ENCODE measurements at regions not wholly inside any gene's neighbourhood (a gene's known extent, or its start where the extent isn't known, plus 50 kb on each side); places are given as distances from the start of the nearest gene placed in this dataset.
A peak's percentile ranks its signal among the peaks of the same experiment; 100 is the strongest.

- TF ChIP-seq CTCF (IDR thresholded peaks at IDR 0.05) (no peak), POLR2AphosphoS5 (IDR thresholded peaks at IDR 0.05; ENCODE audit: insufficient read depth in 1 of 2, low read depth in 1 of 2) (no peak), POLR2A (IDR thresholded peaks at IDR 0.05) (no peak)
- no peaks in the 10 kb centered on the region for H3K27me3 ChIP-seq
- DNase-seq (ENCODE audit: extremely low spot score in 2 of 2) = peak in 1 of 2 donors; percentile 92
- H3K9me3 ChIP-seq = no peaks in the 10 kb centered on the region
- peak overlapping the region; percentile 31 to 42 for H3K4me3 ChIP-seq
- H3K36me3 ChIP-seq = no peaks in the 10 kb centered on the region
- peaks cover 80% of the 10 kb centered on the region for H3K4me1 ChIP-seq
- intact Hi-C loops (cut with DNase I) = loop anchor here (5.0 to 10.0 kb wide), 3 partner anchors 164 to 682 kb away; no protein-coding TSS in a partner anchor
- H3K27ac ChIP-seq = peak overlapping the region; percentile 90
Measured at GRCh38 chr3:188946351-188947240, 225.2 kb upstream of the TPRG1 start.

GRCh38 chr3:188947401-188948280 is 224.1 kb upstream of the TPRG1 start:
- H3K9me3 ChIP-seq = no peaks in the 10 kb centered on the region
- H3K4me3 ChIP-seq = peak overlapping the region; percentile 31 to 42
- H3K27me3 ChIP-seq = no peaks in the 10 kb centered on the region
- TF ChIP-seq POLR2AphosphoS5 (IDR thresholded peaks at IDR 0.05; ENCODE audit: insufficient read depth in 1 of 2, low read depth in 1 of 2) = peak; percentile 64 to 91
- peak in 1 of 2 donors; percentile 53 for TF ChIP-seq POLR2A (IDR thresholded peaks at IDR 0.05)
- TF ChIP-seq CTCF (IDR thresholded peaks at IDR 0.05) = peak in 1 of 3 experiments; percentile 27
- peaks cover 81% of the 10 kb centered on the region for H3K4me1 ChIP-seq
- no peaks in the 10 kb centered on the region for H3K36me3 ChIP-seq
- peak overlapping the region; percentile 90 for H3K27ac ChIP-seq
- intact Hi-C loops (cut with DNase I) = loop anchor here (5.0 to 10.0 kb wide), 3 partner anchors 165 to 683 kb away; no protein-coding TSS in a partner anchor
- DNase-seq (ENCODE audit: extremely low spot score in 2 of 2) = peak in 1 of 2 donors; percentile 99

- H3K36me3 ChIP-seq = no peaks in the 10 kb centered on the region
- H3K27me3 ChIP-seq = no peaks in the 10 kb centered on the region
- intact Hi-C loops (cut with DNase I) = loop anchor here (5.0 to 10.0 kb wide), 3 partner anchors 166 to 684 kb away; no protein-coding TSS in a partner anchor
- H3K9me3 ChIP-seq = no peaks in the 10 kb centered on the region
- TF ChIP-seq POLR2A (IDR thresholded peaks at IDR 0.05) (no peak), POLR2AphosphoS5 (IDR thresholded peaks at IDR 0.05; ENCODE audit: insufficient read depth in 1 of 2, low read depth in 1 of 2) (peak; percentile 32 to 88)
- peak overlapping the region; percentile 90 for H3K27ac ChIP-seq
- H3K4me1 ChIP-seq = peaks cover 81% of the 10 kb centered on the region
- H3K4me3 ChIP-seq = peak overlapping the region; percentile 31 to 42
- no peak for DNase-seq (ENCODE audit: extremely low spot score in 2 of 2)
Measured at GRCh38 chr3:188948281-188948996, 223.3 kb upstream of the TPRG1 start.

- peak overlapping the region; percentile 90 for H3K27ac ChIP-seq
- no peaks in the 10 kb centered on the region for H3K27me3 ChIP-seq
- no peaks in the 10 kb centered on the region for H3K36me3 ChIP-seq
- peak overlapping the region in 1 of 2 donors; percentile 42 for H3K4me3 ChIP-seq
- peaks cover 79% of the 10 kb centered on the region for H3K4me1 ChIP-seq
- DNase-seq (ENCODE audit: extremely low spot score in 2 of 2) = no peak
- TF ChIP-seq POLR2A (IDR thresholded peaks at IDR 0.05) (no peak), POLR2AphosphoS5 (IDR thresholded peaks at IDR 0.05; ENCODE audit: insufficient read depth in 1 of 2, low read depth in 1 of 2) (no peak), CTCF (IDR thresholded peaks at IDR 0.05) (no peak)
- H3K9me3 ChIP-seq = no peaks in the 10 kb centered on the region
- intact Hi-C loops (cut with DNase I) = loop anchor here (1.0 to 10.0 kb wide), 4 partner anchors 42 to 684 kb away; no protein-coding TSS in a partner anchor
Measured at GRCh38 chr3:188948997-188949389, 222.8 kb upstream of the TPRG1 start.

All from vagina (tissue), 2 donors.